ENCODE measurements at regions not wholly inside any gene's neighbourhood (a gene's known extent, or its start where the extent isn't known, plus 50 kb on each side); places are given as distances from the start of the nearest gene placed in this dataset.

DNA sequence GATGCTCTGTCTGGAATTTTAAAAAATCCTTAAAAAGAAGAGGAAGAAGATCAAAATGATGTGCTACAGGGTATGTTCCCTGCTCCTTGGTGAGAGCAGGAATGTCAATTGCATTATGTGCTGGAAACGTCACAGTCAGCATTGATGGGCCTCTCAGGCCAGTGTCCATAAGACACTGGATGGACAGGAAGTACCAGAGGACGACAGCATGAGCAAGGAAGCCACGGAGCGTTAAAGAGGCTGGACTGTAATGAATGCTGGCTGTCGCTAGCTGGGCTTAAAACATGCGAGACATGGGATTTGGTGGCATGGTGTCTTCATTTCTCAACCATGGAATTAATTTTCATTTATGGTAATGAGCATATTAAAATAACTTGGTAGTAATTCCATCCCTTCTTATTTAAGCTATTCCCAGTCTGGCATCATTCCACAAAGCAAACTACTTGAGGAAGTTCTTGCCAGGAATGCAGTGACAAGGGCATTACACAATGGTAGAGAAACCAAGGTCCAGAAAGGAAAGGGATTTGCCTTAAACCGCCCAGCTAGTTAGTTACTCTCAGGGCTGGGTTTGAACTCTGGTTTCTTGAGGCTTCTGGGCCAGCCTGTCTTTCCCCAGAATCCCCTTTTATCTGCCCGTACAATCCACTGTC, 166.6 kb upstream of the SOX4 start:
- no peak for DNase-seq (ENCODE audit: low spot score)

- no peak for DNase-seq (ENCODE audit: low spot score)
These were observed 164.3 kb upstream of the SOX4 start for GRCh38 chr6:21429291-21429690.

GRCh38 chr6:21431526-21431925, 162.0 kb upstream of the SOX4 start:
- DNase-seq (ENCODE audit: low spot score): no peak

DNA sequence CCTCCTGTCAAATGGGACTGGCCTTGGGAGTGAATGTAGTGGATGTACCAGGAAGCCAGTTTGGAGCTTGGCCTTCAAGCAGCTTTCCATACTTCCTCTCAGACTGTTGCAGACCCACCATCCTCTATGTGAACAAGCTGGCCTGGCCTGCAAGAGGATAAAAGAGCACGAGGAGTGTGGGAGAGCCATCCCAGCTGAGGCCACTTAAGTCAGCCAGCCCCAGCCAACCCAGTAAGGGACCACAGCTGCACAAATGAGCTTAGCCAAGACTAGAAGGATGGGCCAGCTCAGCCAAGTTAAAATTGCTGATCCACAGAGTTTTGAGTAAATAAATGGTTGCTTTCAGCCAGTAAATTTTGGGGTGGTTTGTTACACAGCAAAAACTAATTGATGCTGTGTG, 156.9 kb upstream of the SOX4 start:
- no peak for DNase-seq (ENCODE audit: low spot score)

GRCh38 chr6:21437581-21437980, 156.0 kb upstream of the SOX4 start:
- DNase-seq (ENCODE audit: low spot score): no peak

- DNase-seq (ENCODE audit: low spot score): no peak
These were observed 155.1 kb upstream of the SOX4 start for GRCh38 chr6:21438237-21438985.

- DNase-seq (ENCODE audit: low spot score): peak; percentile 11
These were observed 154.6 kb upstream of the SOX4 start for GRCh38 chr6:21438986-21439352.

- DNase-seq (ENCODE audit: low spot score): peak; percentile 11
These were observed 152.2 kb upstream of the SOX4 start for GRCh38 chr6:21441386-21441785.

DNA sequence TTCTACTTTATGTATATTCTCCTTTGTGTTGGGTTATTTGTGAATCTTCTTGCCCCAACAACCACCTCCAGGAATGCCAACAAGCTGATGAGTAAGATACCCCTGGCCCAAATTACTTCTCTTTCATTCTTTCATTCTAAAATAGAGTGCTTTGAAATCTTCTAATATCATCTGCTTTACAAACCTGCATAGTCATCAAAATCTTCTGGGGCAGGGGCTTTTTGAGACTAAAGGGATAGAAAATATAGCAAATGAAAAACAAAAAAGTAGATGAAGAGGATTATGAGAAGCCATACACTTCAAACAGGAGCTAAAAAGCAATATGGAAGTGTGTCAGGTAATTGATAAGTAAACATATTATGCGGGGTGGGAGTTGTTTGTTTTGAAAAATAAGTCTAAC, 150.7 kb upstream of the SOX4 start:
- DNase-seq (ENCODE audit: low spot score): no peak

DNA sequence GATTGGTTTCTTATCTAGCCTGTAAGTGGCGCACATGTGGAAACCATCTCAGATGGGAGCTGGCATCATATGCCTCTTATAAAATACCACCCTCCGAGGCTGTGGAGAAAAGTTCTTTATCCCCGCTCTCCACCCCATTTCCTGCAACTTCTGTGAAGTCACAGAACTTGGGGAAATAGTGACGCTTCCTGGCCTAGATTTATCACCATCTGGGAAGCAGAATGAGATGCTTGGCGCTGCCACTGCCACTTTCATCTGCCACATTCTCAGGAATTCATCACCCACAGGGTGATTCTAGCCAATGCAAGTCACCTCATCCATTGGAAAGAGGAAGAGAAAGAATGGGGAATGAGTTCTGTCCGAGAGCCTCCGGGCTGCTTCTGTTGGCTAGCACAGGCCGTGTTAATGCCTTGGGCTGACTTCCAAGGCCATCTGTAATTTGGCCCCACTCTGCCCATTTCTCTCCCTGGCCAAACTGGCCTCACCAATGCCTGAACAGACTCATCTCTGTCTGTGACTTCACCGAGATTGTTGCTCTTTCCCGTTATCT, 148.8 kb upstream of the SOX4 start:
- no peak for DNase-seq (ENCODE audit: low spot score)

DNA sequence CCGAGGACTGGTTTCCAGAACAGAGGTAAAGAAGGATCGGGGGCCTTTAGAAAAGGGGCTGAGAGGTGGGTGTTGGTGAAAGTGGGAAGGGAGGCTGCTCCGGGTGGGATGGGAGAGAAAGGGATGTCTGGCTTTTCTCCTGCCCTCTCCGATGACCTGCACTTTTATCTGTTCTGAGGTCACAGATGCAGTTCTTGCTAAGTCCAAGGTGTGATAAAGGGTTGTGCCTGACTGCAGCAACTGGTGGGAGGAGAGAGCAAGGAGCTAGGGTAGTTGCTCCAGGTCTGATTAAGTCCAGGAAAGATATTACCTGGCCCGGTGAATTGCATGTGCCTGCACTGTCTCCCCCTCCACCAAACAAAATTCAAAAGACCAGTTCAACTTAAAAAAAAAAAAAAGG, 145.6 kb upstream of the SOX4 start:
- DNase-seq (ENCODE audit: low spot score): no peak

DNA sequence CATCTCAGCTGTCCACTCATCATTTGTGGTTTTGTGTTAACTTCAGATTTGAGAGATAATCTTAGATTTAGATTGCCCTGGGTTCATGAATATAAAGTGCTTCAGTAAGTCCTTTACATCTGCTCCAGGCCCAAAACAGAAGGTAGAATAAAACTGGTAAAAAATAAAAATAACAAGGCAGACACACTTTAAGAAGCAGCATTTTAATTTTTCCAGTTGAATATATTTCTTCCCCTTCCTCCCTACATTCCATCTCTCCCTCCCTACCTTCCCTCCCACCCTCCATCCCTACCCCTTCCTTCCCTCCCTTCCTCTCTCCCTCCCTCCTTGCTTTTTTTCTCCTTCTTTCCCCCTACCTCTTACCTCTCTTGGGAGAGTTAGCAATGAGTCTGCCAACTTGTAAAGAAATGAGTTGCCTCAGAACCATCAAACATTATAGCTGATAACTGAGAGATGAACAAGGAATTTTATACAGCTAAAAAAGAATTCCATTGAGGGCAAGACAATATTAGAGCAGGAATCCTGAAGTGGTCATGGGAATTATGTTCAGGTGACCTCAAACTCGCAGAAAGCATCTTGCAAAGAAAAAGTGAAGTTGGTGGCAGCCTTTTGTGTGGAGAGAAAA, 145.0 kb upstream of the SOX4 start:
- DNase-seq (ENCODE audit: low spot score): no peak

DNA sequence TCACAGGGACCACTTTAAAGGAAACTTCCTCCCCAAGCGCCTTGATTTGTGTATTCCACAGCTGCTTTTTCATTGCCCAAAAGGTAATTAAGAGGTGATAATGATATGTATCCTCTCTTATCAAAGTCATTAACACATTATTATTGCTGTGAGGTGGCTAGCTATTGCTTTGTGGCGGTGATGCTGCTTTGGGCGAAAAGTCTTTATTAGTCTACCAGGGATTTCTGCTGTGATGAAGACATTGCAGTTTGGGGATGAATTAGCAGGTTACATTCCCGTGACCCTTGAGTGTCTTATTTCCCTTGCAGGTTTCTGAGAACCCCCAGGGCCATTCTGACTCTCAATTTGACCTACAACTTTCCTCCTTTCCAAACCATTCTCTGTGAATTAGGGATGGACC, 143.4 kb upstream of the SOX4 start:
- DNase-seq (ENCODE audit: low spot score): no peak

- DNase-seq (ENCODE audit: low spot score): no peak
These were observed 142.9 kb upstream of the SOX4 start for GRCh38 chr6:21450628-21451027.

GRCh38 chr6:21451546-21452013, 142.0 kb upstream of the SOX4 start:
- DNase-seq (ENCODE audit: low spot score): no peak

GRCh38 chr6:21454262-21454661, 139.3 kb upstream of the SOX4 start:
- DNase-seq (ENCODE audit: low spot score): no peak

DNA sequence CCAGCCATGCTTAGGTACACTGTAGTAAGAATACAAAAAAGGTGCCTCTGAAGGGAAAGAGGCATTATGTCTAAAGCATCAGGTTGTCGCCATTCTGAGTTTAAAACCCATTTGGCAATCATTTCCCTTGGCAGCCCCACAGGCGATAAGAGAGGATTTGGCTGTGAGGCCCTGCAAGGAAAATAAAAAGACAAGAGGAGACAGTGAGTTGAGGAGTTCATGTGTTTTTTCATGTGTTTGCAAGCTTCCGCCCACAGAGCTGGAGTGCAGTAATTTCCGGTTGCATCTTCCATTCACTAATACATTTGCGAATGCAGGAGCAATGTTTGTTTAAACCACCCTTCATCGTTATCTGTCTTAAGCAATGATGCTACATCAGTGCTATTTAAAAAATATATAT, 138.5 kb upstream of the SOX4 start:
- no peak for DNase-seq (ENCODE audit: low spot score)

GRCh38 chr6:21457647-21458046, 135.9 kb upstream of the SOX4 start:
- DNase-seq (ENCODE audit: low spot score): no peak

DNA sequence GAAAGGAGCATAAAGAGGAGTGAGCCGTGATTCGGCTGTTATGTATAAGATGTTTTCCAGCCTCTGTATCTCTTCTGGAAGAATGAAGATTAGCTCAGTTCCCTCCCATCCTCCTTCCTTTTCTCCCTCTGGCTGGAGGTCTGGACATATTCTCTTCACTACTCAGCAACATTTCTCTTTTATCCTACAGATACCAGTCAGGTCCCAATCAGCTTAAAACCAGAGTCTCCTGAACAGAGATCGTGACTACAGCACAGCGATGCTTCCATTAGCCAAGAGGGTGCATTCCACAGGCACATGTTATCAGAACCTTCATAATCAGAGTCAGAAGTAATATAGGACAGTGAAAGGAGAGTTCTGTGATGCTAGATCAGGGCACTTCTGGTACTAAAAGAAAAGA, 133.9 kb upstream of the SOX4 start:
- DNase-seq (ENCODE audit: low spot score): no peak

DNA sequence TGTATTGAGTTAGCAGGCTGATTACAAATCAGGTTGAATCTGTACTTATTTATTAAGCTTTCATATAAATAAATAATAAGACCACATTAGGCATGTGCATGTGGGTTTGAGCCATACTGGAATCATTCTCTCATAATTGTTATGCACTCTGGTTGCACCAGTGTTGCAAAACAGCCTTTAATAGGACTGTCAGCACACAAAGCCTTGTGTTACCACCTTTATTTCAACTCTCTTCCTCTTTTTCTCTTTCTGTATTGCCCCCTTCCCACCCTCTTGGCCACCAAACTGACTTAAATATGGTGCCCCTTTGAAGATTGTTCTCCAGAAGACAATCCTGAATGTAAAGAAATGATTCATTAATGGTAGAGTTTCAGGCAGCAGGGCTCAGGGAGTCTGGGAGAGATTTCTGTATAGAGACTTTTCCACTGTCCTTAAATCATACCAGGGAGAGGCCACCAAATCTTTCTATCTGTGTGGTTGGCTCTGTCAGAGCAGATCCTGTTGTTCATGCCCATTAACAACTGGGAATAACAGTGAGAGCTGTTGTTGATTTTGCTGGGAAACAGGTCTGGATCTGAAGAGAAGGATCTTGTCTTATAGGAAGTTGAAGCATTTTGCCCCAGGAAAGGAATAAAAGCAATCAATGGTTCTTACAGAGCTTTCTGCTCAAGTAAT, 131.6 kb upstream of the SOX4 start:
- DNase-seq (ENCODE audit: low spot score): no peak

- no peak for DNase-seq (ENCODE audit: low spot score)
These were observed 131.1 kb upstream of the SOX4 start for GRCh38 chr6:21462519-21462852.

DNA sequence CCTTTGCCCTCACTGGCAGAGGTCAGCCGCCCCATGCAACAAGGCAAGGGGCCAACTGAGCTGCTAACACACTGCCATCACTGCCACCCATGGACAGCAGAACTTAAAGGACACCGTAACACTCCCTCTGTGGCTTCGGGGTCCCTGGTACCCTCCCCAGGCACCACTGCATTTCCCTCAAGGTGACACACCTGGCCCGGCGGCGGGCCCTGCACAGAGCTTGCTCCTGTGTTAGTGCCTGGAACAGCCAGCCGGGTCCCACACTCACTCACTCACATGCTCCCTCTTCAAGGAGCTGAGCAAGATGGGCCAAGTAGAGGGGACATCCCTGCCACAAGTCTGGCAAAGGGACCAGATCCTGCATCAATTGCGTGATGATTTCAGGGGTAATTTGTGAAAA, 126.5 kb upstream of the SOX4 start:
- no peak for DNase-seq (ENCODE audit: low spot score)

GRCh38 chr6:21468461-21468860, 125.1 kb upstream of the SOX4 start:
- no peak for DNase-seq (ENCODE audit: low spot score)
